Ovary (tissue), 3 donors: ENCODE measurements at regions not wholly inside any gene's neighbourhood (a gene's known extent, or its start where the extent isn't known, plus 50 kb on each side); places are given as distances from the start of the nearest gene placed in this dataset.

Experiments used
- EP300 ChIP-seq: sonication (generic); formaldehyde crosslinking; IDR thresholded peaks from one replicate; pipeline ENCODE4 v1.6.1; 2017; ENCODE audit warnings: antibody characterized with exemption
- TF ChIP-seq, protein P1 (sequence below), 3 donors: fragments of 450-650 bp in 2 of 3; fragments of 200-600 bp in 1 of 3; IDR thresholded peaks; one replicate each; pipeline versions ENCODE4 v1.5.1 to v1.8.0; 2016 to 2022; ENCODE audit warnings: antibody characterized with exemption in 3 of 3, mild to moderate bottlenecking in 1 of 3
- donor health status: DM: no; HTN: no; CAD: no.

GRCh38 chr6:27582928-27583725, 110.2 kb upstream of the ZNF184 start:
- TF ChIP-seq EP300, result no peak
- TF ChIP-seq, protein P1, sequence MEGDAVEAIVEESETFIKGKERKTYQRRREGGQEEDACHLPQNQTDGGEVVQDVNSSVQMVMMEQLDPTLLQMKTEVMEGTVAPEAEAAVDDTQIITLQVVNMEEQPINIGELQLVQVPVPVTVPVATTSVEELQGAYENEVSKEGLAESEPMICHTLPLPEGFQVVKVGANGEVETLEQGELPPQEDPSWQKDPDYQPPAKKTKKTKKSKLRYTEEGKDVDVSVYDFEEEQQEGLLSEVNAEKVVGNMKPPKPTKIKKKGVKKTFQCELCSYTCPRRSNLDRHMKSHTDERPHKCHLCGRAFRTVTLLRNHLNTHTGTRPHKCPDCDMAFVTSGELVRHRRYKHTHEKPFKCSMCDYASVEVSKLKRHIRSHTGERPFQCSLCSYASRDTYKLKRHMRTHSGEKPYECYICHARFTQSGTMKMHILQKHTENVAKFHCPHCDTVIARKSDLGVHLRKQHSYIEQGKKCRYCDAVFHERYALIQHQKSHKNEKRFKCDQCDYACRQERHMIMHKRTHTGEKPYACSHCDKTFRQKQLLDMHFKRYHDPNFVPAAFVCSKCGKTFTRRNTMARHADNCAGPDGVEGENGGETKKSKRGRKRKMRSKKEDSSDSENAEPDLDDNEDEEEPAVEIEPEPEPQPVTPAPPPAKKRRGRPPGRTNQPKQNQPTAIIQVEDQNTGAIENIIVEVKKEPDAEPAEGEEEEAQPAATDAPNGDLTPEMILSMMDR (IDR thresholded peaks at IDR 0.05), result no peak
